GM08714 (cell line): ENCODE measurements at regions not wholly inside any gene's neighbourhood (a gene's known extent, or its start where the extent isn't known, plus 50 kb on each side); places are given as distances from the start of the nearest gene placed in this dataset.

Experiments used
- H3K4me3 ChIP-seq: fragments of 200-500 bp; sonication (Bioruptor generic); 2 replicates; pipeline ENCODE4 v1.5.1; 2014; ENCODE audit warnings: mild to moderate bottlenecking, low read length, inconsistent platforms
- ZNF274 ChIP-seq: IDR thresholded peaks from 2 replicates; pipeline ENCODE4 v1.6.1; 2012; ENCODE audit warnings: mild to moderate bottlenecking, low read depth, low read length

DNA sequence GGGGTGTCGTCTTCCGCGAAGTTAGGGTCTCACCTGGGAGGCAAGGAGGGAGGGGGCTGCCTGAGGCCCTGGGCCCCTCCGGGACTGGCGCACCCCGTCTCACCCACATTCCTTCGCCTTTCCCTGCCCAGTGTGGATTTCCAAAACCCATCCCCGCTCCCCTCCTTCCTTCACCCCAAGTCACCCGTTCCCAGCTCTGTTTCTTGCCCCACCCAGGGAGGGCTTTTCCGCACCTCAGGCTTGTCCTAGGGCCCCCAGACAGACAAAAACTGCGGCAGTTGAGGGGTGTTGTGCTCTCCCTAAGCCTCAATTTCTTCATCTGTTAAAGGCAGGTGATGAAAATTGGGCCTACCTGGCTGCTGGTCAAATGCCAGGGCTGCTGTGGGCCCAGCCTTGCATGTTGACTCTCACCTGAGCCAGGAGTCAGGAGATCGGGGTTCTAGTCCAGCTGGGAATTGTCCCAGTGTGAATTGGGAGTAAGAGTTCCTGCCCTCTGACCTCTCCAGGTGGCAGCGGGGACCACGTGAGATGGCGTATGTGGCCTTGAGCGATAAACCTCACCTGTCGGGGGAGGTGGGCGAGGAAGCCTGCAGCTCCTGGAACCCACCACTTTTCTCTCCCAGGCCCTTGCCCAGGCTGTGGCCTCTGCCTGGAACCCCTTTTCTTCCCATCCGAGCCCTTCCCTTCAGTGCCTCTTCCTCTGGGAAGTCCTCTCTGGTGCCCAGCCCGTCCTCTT lies 143.4 kb upstream of the IER5L start:
- TF ChIP-seq ZNF274, result no peak
- H3K4me3 ChIP-seq, result no peak overlapping the region

DNA sequence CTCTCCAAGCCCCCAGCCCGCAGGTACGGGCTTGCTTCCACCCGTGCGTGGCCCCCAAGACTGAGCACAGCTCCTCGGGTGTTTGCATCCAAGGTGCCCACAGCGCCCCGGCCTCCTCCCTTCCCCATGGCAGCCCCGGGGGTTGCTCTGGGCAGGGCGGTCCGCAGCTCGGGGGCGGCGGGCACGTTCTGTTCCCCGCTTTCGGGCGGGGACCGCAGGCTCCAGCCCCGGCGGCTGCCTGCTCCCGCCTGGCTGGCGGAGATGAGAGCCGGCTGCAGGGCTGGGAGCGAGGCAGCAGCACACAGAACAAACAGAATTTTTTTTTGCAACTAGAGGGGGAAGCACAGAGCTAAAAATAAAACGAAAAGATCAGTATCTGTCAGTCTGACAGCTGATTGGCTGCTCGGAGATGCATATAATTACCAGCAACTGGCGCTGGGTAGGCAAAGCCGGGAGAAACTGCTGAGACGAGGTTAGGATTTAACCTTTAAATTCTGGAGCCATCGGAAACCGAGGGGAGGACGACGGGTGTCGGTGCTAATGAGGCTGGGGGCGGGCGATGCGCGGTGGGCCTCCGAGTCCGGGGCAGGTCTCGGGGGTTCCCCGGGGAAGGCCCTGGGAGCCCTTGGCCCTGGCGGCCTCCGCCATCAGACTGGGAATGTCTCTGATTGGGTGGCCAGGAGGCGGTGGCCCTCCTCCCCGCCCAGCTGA lies 142.7 kb upstream of the IER5L start:
- no peak for TF ChIP-seq ZNF274
- peak overlapping the region; percentile 24; the same call in 1 of the 2 replicates for H3K4me3 ChIP-seq

DNA sequence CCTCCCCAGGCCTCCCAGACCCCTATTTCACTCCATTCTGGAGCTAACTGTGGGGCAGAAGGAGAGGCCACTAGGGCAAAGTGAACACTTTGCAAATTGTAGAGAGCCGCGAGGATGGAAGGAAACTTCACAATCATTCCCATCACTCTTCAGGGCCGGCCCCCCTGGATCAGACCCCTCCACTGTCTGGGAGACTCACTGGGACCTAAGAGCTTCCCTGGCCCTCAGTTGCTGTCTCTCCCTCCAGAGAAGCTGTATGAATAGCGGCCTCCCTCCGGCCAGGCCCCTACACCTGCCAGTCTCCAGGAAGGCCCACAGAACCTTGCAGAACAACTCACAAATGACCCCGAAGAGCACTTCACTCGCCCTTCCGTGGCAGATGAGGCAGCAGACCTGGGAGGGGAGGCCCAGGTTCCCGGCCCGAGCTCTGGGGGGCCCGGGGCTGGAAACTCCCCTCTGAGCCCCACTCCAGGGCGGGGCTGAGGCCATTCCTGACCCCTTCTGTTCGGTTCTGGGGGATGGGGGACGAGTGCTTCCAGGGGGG lies 141.9 kb upstream of the IER5L start:
- peak overlapping the region; percentile 24; the same call in 1 of the 2 replicates for H3K4me3 ChIP-seq

DNA sequence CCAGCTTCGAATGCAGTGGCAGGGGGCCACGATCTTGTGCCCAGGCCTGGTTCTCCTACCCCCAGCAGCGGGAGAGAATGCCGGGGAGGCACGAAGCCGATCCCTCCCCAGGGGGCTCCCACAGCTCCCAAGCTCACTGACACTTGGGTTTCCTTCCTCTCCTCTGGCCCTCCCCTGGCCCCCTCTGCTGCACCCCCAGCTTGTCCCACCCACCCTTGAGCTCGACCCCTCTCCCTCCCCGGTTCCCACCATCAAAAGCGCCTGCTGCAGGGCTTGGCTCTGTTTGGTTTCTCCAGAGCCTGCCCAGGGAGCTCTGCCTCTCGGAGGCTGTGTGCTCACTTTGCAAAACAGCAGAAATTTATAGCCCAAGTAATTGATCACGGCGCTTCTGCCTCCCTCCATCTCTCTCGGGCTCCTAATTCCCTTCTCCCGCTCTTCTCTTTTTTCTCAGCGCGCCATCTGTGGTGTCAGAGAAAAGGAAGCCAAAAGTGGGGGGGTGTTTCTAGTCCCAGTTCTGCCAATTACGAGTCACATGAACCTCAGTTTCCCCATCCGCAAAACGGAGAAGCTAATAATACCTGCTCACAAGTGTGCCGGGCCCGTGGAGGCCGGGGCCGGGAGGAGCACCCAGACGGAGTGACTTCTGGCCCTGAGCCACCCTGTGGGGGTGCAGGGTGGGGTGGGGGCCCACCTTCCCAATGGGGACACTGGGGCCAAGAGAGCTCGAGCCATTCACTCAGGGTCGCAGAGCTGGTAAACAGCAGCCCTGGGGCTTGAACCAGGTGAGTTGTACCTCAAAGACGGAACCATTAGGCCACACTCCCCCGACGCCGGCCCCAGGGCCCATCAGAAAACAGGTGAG lies 141.2 kb upstream of the IER5L start:
- H3K4me3 ChIP-seq, result no peak overlapping the region
- TF ChIP-seq ZNF274, result no peak

More for the DNA sequence above, 141.9 kb upstream of the IER5L start:
- TF ChIP-seq ZNF274, result no peak

DNA sequence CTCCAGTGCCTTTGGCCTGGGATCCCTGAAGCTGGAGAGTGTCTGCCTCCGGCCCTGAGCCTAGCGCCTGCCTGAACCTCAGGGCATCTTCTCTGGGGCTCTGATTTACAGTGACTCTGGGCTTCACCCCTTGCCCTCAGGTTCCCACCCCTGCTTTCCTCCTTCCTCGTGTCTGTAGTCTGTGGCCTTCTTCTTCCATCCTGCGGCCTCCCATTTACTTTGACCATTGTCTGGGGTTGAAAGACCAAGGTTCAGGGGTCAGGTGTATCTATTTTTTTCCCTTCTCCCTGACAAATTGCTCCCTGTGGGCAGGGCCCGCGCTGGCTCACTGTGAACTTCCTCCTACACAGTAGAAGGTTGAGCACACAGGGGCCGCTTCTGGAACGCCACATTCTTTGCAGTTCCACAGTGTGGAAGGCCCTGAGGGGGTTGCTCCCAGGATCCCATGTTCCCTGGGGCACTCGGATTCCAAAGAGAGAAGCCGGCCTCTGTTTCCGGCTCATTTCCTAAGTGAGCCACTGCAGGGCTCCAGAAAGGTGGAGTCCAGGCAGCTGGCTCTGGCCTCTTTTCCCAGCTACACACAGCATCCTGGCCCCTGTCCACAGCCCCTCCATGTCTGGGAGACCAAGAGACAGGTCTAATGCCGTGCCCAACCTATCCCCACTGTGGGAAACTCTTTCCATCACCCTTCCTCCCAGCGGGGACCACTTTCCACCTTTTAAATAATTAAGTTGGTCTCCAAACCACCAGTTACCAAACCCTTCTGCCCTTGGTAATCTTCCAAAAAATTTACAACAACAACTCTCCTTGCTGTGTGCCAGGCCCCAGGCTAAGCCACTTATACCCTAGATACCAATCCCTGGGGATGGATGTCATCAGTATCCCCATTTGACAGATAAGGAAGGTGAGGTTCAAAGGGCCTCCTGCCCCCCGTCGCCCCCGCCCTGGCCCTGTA lies 140.3 kb upstream of the IER5L start:
- no peak for TF ChIP-seq ZNF274
- H3K4me3 ChIP-seq, result no peak overlapping the region

DNA sequence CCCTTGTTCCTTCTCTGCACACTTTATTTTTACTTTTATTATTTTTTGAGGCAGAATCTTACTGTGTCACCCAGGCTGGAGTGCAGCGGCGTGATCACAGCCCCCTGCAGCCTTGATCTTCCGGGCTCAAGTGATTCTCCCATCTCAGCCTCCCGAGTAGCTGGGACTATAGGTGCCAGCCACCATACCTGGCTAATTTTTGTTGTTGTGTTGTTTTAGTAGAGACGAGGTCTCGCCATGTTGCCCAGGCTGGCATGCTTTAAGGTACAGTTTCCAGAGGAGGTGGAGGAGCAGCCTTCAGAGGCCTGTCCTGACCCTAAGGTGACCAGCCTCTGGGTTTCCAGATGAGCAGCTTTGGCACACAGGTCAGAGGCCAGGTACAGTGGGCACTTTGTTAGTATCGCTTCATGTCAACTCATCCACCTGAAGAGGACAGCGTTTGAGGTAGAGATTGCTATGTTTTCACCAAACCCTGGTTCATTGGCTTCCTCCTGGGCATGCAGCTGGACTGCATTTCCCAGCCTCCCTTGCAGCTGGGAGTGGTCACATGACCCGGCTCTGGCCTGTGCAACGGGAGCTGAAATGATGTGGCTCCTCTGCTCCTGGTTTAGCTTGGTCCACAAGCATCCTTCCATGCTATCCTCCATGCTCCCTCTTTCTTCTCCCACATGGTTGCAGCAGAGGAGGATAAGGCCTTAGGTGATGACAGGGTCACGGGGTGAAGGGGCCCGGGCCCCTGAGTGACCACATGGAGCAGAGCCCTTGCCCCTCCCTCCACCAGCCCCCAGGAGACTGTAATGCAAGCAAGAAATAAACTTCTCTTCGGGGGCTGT lies 139.3 kb upstream of the IER5L start:
- H3K4me3 ChIP-seq, result no peak overlapping the region
- no peak for TF ChIP-seq ZNF274

DNA sequence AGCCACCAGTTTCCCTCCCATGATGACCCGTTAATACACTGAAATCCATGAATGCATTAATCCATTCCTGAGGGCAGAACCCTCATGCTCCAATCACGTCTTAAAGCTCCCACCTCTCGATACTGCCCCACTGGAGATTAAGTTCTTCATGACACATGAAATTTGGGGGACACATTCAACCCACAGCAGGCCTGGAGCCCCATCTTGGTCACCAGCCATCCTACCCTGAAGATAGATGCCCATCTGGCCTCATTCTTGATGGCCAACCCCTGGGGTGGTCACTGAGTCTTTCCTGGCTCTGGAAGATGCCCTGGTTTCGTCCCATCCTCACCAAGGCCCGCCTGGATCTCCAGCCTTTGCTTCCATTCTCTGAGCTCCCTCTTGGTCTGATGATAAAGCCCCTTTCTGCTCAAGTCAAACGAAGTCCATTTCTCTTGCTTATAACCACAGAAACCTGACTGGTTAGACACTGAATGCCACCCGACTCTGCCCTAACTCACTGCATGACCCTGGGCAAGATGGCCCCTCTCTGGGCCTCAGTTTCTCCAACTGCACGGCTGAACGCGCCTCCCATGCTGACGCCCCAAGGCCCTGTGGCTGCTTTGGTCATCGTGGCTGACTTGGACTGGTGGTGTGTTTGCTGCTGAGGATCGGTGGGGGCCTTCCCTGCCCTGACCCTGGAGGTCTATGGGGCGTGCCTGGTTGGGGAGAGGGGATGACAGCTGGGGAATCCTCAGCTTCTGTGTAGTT lies 138.4 kb upstream of the IER5L start:
- TF ChIP-seq ZNF274, result no peak
- no peak overlapping the region for H3K4me3 ChIP-seq

DNA sequence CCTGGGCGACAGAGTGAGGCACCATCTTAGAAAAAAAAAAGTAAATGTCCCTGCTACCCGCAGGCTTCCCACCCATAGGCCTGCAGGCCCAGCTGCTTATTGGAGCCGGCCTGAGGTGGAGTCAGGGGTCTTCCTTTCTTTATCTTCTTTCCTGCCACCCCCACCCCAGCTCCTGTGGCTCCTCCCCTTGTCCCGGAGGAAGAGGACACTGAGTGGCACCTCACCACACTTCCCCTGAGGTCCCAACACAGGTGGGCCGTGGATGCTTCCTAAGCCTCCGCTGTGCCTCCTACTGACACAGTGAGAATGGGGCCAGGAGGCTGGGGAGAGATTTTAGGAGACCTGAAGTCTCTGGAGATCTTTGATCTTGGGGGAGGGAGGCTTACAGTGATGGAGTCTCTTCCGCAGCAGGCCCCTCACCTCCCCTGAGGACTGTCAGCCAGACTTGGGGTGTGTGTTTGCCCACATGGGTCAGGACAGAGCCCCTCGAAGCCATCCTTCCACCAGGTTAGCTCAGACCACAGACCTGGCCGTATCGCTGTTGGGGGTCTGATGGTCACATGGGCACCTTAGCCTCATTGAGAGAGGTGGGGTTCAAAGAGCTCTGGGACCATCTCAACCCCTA lies 135.4 kb upstream of the IER5L start:
- TF ChIP-seq ZNF274, result no peak
- H3K4me3 ChIP-seq, result no peak overlapping the region

DNA sequence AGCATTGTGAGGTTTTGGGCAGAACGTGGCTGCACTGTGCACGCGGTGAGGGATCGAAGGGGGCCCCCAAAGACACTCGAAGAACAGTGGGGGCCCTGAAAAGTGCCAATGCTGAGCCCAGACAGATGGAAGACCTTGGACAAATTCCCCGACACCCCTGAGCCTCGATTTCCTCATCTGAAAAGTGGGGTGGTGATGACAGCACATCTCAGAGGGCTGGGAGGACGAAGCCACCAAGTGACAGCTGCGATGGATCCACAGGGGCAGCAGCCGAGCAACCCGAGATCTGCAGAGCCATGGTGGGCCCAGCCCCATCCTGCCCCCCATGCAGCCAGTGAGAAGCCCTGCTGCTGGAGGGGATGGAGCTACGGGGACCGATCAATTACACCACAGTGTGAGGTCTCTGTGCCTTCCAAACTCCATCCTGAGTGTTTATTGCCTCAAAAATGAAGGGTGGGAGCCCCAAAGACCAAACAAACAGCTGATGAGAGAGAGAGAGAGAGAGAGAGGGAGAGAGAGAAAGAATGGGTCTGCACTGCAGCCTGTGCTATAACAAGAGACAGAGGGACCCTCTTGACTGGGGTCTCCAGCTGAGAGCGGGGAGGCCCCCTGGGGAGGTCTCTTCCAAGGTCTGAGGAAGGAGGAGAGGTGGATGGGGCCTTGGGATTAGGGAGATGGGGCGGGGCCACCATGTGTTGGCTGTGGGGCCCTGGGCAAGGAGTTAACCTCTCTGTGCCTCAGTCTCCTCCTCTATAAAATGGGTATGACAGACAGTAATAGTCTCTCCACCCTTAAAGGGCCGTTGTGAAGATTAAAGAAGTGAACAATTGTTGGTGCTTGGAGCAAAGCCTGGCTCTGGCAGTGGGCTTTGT lies 134.4 kb upstream of the IER5L start:
- no peak overlapping the region for H3K4me3 ChIP-seq
- TF ChIP-seq ZNF274, result no peak

DNA sequence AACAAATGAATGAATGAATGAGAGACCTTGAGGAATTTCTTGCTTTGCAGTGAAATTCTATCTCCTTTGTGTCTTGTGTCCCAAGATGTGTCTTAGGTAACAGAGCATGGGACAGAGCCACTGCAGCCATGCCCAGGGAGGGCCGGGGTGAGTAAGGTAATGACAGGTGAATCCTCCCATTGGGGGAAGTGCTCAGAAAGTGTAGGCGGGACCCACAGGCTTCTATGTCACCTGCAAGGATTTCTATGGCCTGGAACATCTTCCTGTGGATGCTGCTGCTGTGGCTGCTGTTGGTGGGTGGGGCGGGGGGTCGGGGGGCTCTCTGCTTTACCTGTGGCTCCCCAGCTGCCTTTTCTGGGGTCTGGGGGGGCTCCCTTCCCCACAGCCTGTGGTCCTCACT lies 133.6 kb upstream of the IER5L start:
- TF ChIP-seq ZNF274, result no peak
- no peak overlapping the region for H3K4me3 ChIP-seq
